GM12878 (cell line): ENCODE measurements at regions not wholly inside any gene's neighbourhood (a gene's known extent, or its start where the extent isn't known, plus 50 kb on each side); places are given as distances from the start of the nearest gene placed in this dataset.

Experiments
- ATAC-seq: fragments of 200-7000 bp; cut with Tn5 transposase; 3 replicates; pipeline ENCODE4 v1.9.1; 2020; ENCODE audit warnings: mild to moderate bottlenecking, moderate library complexity
- BruUV-seq: library from RNA; stranded (reverse); fragments of 400-500 nt; replicated peaks from 2 replicates; lab custom pipeline; 2021; lab: Mats Ljungman, UMichigan
- CTCF ChIA-PET: fragments of 300-600 bp; sonication (Branson Sonifier 250); formaldehyde crosslinking; extraction: SDS; loops from one replicate; lab custom pipeline; 2021; ENCODE audit warnings: inconsistent platforms; lab: Yijun Ruan, JAX
- POLR2A ChIA-PET: fragments of 350-600 bp; formaldehyde crosslinking; extraction: SDS; loops from one replicate; lab custom pipeline; 2021; ENCODE audit warnings: inconsistent platforms; lab: Charles Lee
- RAD21 ChIA-PET: fragments of 300-600 bp; sonication (Branson Sonifier 250); formaldehyde crosslinking; loops from one replicate; lab custom pipeline; 2023; ENCODE audit warnings: antibody characterized with exemption; ENCODE audit not compliant: unreplicated experiment; lab: Charles Lee
- SMC1A ChIA-PET: fragments of 300-600 bp; sonication (Branson Sonifier 250); formaldehyde crosslinking; loops from one replicate; lab custom pipeline; 2023; ENCODE audit not compliant: unreplicated experiment, uncharacterized antibody; lab: Charles Lee
- DNase-seq: peaks from one replicate; pipeline ENCODE4 v3.0.0-alpha.2; 2011; ENCODE audit warnings: low read depth, low spot score
- FAIRE-seq: peaks from 3 replicates; lab custom pipeline; 2011; peaks lifted over from hg19 to GRCh38; lab: Jason Lieb, UNC
- H2AFZ ChIP-seq: 2 replicates; pipeline ENCODE4 v1.6.0; 2011; ENCODE audit warnings: low read depth, low read length, control low read depth; ENCODE audit not compliant: control insufficient read depth
- H3K27ac ChIP-seq: 2 replicates; pipeline ENCODE4 v1.5.1; 2011; ENCODE audit warnings: control low read depth; ENCODE audit not compliant: control insufficient read depth, insufficient read depth
- H3K27me3 ChIP-seq, 2 experiments: replicated peaks in 1 of 2; 2 replicates each; pipeline versions ENCODE4 v1.6.0 to v1.6.1; 2011; ENCODE audit warnings: low read length in 1 of 2; ENCODE audit not compliant: control insufficient read depth in 2 of 2, insufficient read depth in 2 of 2
- H3K36me3 ChIP-seq, 2 experiments: 2 replicates each; pipeline ENCODE4 v1.5.1; 2011; ENCODE audit warnings: low read length in 1 of 2; ENCODE audit not compliant: control insufficient read depth in 2 of 2, insufficient read depth in 2 of 2
- H3K4me1 ChIP-seq: 2 replicates; pipeline ENCODE4 v1.6.1; 2011; ENCODE audit warnings: mild to moderate bottlenecking, low read length, moderate library complexity, mixed read lengths; ENCODE audit not compliant: control insufficient read depth, insufficient read depth
- H3K4me2 ChIP-seq: 2 replicates; pipeline ENCODE4 v1.6.0; 2011; ENCODE audit warnings: control low read depth; ENCODE audit not compliant: control insufficient read depth, insufficient read depth
- H3K4me3 ChIP-seq: fragments of 200-600 bp; sonication (generic); 2 replicates; pipeline ENCODE4 v1.5.1; 2016
- H3K79me2 ChIP-seq: 2 replicates; pipeline ENCODE4 v1.6.0; 2011; ENCODE audit warnings: low read length; ENCODE audit not compliant: control insufficient read depth, insufficient read depth
- H3K9ac ChIP-seq: 2 replicates; pipeline ENCODE4 v1.8.0; 2011; ENCODE audit warnings: low read length, control low read depth, mixed read lengths; ENCODE audit not compliant: control insufficient read depth, insufficient read depth
- H3K9me3 ChIP-seq: replicated peaks from 3 replicates; pipeline ENCODE4 v1.5.1; 2011; ENCODE audit warnings: mild to moderate bottlenecking, low read length; ENCODE audit not compliant: control insufficient read depth, insufficient read depth
- H4K20me1 ChIP-seq: 2 replicates; pipeline ENCODE4 v1.6.0; 2011; ENCODE audit not compliant: control insufficient read depth, insufficient read depth
- BCL11A ChIP-seq: IDR thresholded peaks from 2 replicates; pipeline ENCODE4 v1.6.1; 2011; ENCODE audit warnings: low read depth, low read length
- BCLAF1 ChIP-seq: fragments of 450-650 bp; IDR thresholded peaks from 2 replicates; pipeline ENCODE4 v1.6.1; 2017; ENCODE audit warnings: antibody characterized with exemption, mild to moderate bottlenecking, moderate library complexity
- BRCA1 ChIP-seq: IDR thresholded peaks from 2 replicates; pipeline ENCODE4 v1.6.1; 2011; ENCODE audit warnings: low read depth, low read length, improper control_type of control experiment
- ESRRA ChIP-seq: IDR thresholded peaks from 2 replicates; pipeline ENCODE4 v1.6.1; 2012; ENCODE audit warnings: mild to moderate bottlenecking, low read length, improper control_type of control experiment
- ETV6 ChIP-seq, 2 experiments: fragments of 450-650 bp in 1 of 2; IDR thresholded peaks in 1 of 2; conservative IDR thresholded peaks in 1 of 2; 2 replicates each; pipeline ENCODE4 v1.6.1; 2014; ENCODE audit warnings: antibody characterized with exemption in 1 of 2, borderline replicate concordance in 1 of 2, low read depth in 1 of 2, mild to moderate bottlenecking in 1 of 2, moderate library complexity in 1 of 2
- GABPA ChIP-seq: IDR thresholded peaks from 2 replicates; pipeline ENCODE4 v1.6.1; 2014; ENCODE audit warnings: antibody characterized with exemption, low read depth, mild to moderate bottlenecking, inconsistent platforms
- IRF4 ChIP-seq: IDR thresholded peaks from 2 replicates; pipeline ENCODE4 v1.6.1; 2011; ENCODE audit warnings: low read depth, low read length
- NBN ChIP-seq: fragments of 450-650 bp; IDR thresholded peaks from 2 replicates; pipeline ENCODE4 v1.6.1; 2016
- POLR2A ChIP-seq: IDR thresholded peaks from 2 replicates; pipeline ENCODE4 v1.6.1; 2011; ENCODE audit warnings: low read depth, mild to moderate bottlenecking, low read length
- SIN3A ChIP-seq: IDR thresholded peaks from 2 replicates; pipeline ENCODE4 v1.6.1; 2012; ENCODE audit warnings: low read depth, low read length, improper control_type of control experiment
- STAT1 ChIP-seq: fragments of 450-650 bp; conservative IDR thresholded peaks from 2 replicates; pipeline ENCODE4 v1.6.1; 2014; ENCODE audit warnings: antibody characterized with exemption, mild to moderate bottlenecking
- TAF1 ChIP-seq: IDR thresholded peaks from 2 replicates; pipeline ENCODE4 v1.6.1; 2011; ENCODE audit warnings: mild to moderate bottlenecking, low read depth, low read length, borderline replicate concordance
- TCF12 ChIP-seq: IDR thresholded peaks from 2 replicates; pipeline ENCODE4 v1.6.1; 2011; ENCODE audit warnings: low read depth, mild to moderate bottlenecking, low read length
- YY1 ChIP-seq: IDR thresholded peaks from 2 replicates; pipeline ENCODE4 v1.6.1; 2011; ENCODE audit warnings: low read depth, mild to moderate bottlenecking, low read length
- ZNF384 ChIP-seq: IDR thresholded peaks from 2 replicates; pipeline ENCODE4 v1.6.1; 2012; ENCODE audit warnings: low read depth, mild to moderate bottlenecking, low read length, improper control_type of control experiment, borderline replicate concordance
- WGBS: methylation state at CpG from one replicate; pipeline ENCODE4 v1.1.6; 2016; ENCODE audit warnings: low lambda C conversion rate; ENCODE audit not compliant: insufficient replicate concordance, insufficient coverage; ENCODE audit errors: missing lambda C conversion rate; 5-methylcytosine and 5-hydroxymethylcytosine counted together
- in situ Hi-C: fragments of 300-500 bp; cut with MboI; formaldehyde crosslinking; loops from 9 replicates; pipeline ENCODE4 v1.14.3; 2018; ENCODE audit warnings: mixed read lengths
- intact Hi-C: fragments of 100-400 bp; cut with micrococcal nuclease; formaldehyde crosslinking; loops from one replicate; pipeline ENCODE4 v1.14.2; 2022; ENCODE audit not compliant: unreplicated experiment
- TF ChIP-seq, protein P1 (sequence below): fragments of 450-650 bp; IDR thresholded peaks from 2 replicates; pipeline ENCODE4 v1.6.1; 2018; ENCODE audit warnings: mild to moderate bottlenecking, low read depth, moderate library complexity; ENCODE audit not compliant: partially characterized antibody

DNA sequence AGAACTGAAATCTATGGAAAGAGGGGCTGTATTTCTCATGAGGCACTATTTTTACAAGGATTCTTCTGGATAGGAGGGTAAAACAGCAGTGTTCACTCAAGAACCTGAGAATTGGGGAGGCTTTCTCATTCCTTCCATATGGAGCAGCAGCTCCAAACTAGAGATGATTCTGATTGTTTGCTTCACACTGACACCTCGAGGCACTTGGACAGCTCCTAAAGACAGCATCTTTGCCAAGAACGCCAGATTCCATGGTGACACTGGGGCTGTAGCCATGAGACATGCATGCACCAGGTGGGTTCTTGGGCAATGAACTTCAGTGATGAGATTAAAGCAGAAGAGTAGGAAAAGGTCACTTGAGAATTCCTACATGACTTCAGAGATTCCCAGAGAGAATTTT, 361.5 kb upstream of the HTR2A start:
- ChIA-PET SMC1A (no interaction called here), CTCF (no interaction called here), POLR2A (no interaction called here), RAD21 (no interaction called here)
- Histone ChIP-seq H3K4me1 (no peaks in the 10 kb centered on the region), H3K9me3 (no peaks in the 10 kb centered on the region), H4K20me1 (no peaks in the 10 kb centered on the region), H3K27me3 (no peaks in the 10 kb centered on the region), H2AFZ (no peak overlapping the region), H3K27ac (no peak overlapping the region), H3K4me2 (no peak overlapping the region), H3K36me3 (no peaks in the 10 kb centered on the region), H3K4me3 (no peak overlapping the region), H3K9ac (no peak overlapping the region), H3K79me2 (no peaks in the 10 kb centered on the region)
- no peak for DNase-seq
- intact Hi-C loops = no loop called here
- no peak for ATAC-seq
- in situ Hi-C loops = no loop called here
- TF ChIP-seq GABPA = no peak
- TF ChIP-seq IRF4 = no peak
- TF ChIP-seq BRCA1 = no peak
- no peak for TF ChIP-seq BCLAF1
- no peak for TF ChIP-seq YY1
- TF ChIP-seq SIN3A = no peak
- no peak for TF ChIP-seq TAF1
- TF ChIP-seq ETV6 (conservative IDR thresholded peaks at IDR 0.05 in 1 of 2, IDR thresholded peaks at IDR 0.05 in 1 of 2; ENCODE audit: borderline replicate concordance in 1 of 2, low read depth in 1 of 2) = no peak
- TF ChIP-seq STAT1 = no peak
- no peak for TF ChIP-seq ESRRA
- no peak for TF ChIP-seq TCF12
- no peak for TF ChIP-seq BCL11A
- no peak for TF ChIP-seq NBN
- no peak for TF ChIP-seq ZNF384
- TF ChIP-seq POLR2A = no peak
- TF ChIP-seq, protein P1, sequence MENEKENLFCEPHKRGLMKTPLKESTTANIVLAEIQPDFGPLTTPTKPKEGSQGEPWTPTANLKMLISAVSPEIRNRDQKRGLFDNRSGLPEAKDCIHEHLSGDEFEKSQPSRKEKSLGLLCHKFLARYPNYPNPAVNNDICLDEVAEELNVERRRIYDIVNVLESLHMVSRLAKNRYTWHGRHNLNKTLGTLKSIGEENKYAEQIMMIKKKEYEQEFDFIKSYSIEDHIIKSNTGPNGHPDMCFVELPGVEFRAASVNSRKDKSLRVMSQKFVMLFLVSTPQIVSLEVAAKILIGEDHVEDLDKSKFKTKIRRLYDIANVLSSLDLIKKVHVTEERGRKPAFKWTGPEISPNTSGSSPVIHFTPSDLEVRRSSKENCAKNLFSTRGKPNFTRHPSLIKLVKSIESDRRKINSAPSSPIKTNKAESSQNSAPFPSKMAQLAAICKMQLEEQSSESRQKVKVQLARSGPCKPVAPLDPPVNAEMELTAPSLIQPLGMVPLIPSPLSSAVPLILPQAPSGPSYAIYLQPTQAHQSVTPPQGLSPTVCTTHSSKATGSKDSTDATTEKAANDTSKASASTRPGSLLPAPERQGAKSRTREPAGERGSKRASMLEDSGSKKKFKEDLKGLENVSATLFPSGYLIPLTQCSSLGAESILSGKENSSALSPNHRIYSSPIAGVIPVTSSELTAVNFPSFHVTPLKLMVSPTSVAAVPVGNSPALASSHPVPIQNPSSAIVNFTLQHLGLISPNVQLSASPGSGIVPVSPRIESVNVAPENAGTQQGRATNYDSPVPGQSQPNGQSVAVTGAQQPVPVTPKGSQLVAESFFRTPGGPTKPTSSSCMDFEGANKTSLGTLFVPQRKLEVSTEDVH = no peak
- BruUV-seq = no TSS peak
- 0% methylated on average over 2 of the region's 2 CpGs for WGBS
- no peak for FAIRE-seq
